ENCODE measurements at regions not wholly inside any gene's neighbourhood (a gene's known extent, or its start where the extent isn't known, plus 50 kb on each side); places are given as distances from the start of the nearest gene placed in this dataset.

DNA sequence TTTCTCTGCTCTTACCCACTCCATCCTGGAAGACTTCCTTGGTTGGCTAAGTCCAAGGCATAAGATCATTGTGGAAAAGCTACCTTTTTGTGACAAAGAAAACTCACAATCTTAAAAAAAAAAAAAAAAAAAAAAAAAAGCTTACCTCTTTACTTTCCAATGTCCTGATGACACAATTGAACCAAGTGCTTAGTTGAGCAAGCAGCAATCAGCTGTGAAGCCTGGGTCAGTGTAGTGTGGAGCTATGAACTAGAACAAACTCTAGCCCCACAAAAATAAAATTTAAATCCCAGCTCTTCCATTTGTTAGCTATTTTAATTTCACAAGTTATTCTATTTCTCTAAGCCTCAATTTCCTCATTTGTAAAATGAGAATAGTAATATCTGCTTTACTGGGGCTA lies 647.6 kb downstream of the LMO4 start:
- DNase-seq (ENCODE audit: extremely low spot score): no peak
- ChIA-PET POLR2A (no interaction called here), CTCF (interaction anchor here (1.0 to 1.9 kb wide), 3 partner anchors 23 to 683 kb away, joined by 3 to 7 read pairs (median 5); no protein-coding TSS in a partner anchor)
- TF ChIP-seq, protein P1, sequence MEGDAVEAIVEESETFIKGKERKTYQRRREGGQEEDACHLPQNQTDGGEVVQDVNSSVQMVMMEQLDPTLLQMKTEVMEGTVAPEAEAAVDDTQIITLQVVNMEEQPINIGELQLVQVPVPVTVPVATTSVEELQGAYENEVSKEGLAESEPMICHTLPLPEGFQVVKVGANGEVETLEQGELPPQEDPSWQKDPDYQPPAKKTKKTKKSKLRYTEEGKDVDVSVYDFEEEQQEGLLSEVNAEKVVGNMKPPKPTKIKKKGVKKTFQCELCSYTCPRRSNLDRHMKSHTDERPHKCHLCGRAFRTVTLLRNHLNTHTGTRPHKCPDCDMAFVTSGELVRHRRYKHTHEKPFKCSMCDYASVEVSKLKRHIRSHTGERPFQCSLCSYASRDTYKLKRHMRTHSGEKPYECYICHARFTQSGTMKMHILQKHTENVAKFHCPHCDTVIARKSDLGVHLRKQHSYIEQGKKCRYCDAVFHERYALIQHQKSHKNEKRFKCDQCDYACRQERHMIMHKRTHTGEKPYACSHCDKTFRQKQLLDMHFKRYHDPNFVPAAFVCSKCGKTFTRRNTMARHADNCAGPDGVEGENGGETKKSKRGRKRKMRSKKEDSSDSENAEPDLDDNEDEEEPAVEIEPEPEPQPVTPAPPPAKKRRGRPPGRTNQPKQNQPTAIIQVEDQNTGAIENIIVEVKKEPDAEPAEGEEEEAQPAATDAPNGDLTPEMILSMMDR (IDR thresholded peaks at IDR 0.05; ENCODE audit: control extremely low read depth, extremely low read depth, low read depth, missing control alignments): no peak

DNA sequence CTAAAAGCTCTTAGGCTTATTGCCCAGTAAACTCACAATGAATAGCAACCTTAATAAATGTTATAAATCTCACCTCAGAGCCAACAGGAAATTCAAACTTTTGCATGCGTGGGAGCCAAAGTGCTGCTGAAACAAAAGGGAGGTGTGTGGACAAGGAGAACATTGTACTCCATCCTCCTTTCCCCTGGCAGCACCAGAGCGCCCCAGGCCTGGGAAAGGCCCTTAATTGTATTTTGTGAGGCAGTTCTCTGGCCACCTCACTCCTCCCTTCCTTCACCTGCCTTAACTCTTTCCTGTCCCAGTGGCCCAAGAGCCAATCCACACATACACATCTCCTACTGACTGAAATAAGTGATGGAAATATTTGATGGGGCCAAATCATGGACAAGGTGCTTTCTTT lies 648.5 kb downstream of the LMO4 start:
- ChIA-PET POLR2A (no interaction called here), CTCF (interaction anchor here (1.3 to 1.9 kb wide), 2 partner anchors 23 to 24 kb away, joined by 3 to 7 read pairs; no protein-coding TSS in a partner anchor)
- TF ChIP-seq, protein P1 (IDR thresholded peaks at IDR 0.05; ENCODE audit: control extremely low read depth, extremely low read depth, low read depth, missing control alignments): no peak
- DNase-seq (ENCODE audit: extremely low spot score): no peak

DNA sequence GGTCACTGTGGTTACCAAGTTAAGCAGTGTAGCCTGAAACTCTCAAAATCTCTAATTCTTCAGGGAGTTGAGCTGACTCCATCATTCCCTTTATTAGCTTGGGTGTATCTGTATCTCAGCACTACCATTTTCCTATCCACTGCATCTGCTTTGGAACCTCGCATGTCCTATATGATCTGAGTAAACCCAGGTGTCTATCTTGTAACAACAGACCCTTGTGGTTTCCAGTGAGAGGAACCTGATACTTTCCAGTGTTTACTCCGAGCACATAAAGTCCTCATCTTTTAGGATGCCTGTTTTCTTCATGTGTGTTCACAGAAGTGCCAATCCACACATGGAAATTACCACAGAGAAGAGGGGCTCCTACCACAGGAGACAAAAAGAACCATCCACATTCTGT lies 650.4 kb downstream of the LMO4 start:
- TF ChIP-seq, protein P1 (IDR thresholded peaks at IDR 0.05; ENCODE audit: control extremely low read depth, extremely low read depth, low read depth, missing control alignments): no peak
- POLR2A ChIA-PET: no interaction called here
- CTCF ChIA-PET: no interaction called here
- no peak for DNase-seq (ENCODE audit: extremely low spot score)

DNA sequence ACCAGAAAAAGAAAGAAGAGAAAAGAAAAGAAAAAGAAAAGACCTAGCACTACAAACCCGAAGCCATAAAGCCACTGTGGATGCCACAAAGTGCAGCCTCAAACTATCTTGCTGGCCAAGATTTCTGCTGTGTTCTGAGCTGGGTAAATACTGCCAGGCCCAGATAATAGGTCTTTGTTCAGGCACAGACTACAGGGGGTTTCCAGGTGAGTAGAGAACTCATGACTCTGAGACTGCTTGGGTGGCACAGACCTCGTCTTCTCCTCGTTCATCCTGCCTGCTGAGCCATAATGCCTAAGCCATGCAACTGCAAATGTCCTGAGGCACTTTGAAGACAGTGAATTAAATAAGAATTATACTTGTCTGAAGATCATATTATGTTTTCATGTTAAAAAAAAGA lies 651.8 kb downstream of the LMO4 start:
- no peak for DNase-seq (ENCODE audit: extremely low spot score)
- TF ChIP-seq, protein P1 (IDR thresholded peaks at IDR 0.05; ENCODE audit: control extremely low read depth, extremely low read depth, low read depth, missing control alignments): no peak
- ChIA-PET POLR2A (no interaction called here), CTCF (no interaction called here)

DNA sequence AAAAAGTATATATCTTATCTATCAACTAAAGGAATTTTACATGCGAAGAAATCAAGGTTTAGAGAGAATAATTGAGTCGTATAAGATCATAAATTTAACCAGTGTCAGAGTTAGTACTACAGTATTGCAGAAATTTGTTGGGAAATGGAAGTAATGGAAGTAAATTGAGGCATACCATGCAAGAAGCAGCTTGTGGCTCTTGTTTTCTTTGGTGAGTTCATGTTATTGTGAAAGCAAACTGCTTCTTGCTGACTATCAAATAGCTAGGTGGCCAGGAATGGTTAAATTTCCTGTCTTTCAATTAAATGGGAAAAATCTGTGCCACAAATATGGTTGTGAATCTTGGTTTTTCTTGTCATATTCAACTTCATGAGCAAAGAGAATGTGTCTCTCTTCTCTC lies 652.7 kb downstream of the LMO4 start:
- DNase-seq (ENCODE audit: extremely low spot score): no peak
- ChIA-PET POLR2A (no interaction called here), CTCF (interaction anchor here (1.7 to 2.2 kb wide), 2 partner anchors 8 to 27 kb away, joined by 7 to 9 read pairs; no protein-coding TSS in a partner anchor)
- TF ChIP-seq, protein P1 (IDR thresholded peaks at IDR 0.05; ENCODE audit: control extremely low read depth, extremely low read depth, low read depth, missing control alignments): no peak

DNA sequence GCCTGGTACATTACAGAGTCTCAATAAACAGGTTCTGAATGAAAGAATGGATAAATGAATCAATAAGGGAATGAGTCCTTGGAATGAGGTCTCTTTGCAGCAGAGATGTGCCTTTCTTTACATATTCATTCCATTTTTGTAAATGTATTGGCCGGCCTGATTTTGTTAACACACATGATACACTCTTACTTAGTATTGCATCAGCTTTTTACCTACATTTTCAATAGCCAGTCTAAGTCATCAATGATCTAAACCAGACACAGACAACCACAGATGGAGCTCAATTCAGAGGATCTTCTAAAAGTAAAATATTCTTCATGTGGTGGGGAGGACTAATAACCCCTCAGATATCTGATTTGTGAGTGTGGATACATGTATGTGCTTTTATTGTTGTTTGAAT lies 653.1 kb downstream of the LMO4 start:
- CTCF ChIA-PET: interaction anchor here (1.7 to 2.2 kb wide), 2 partner anchors 9 to 28 kb away, joined by 7 to 9 read pairs; no protein-coding TSS in a partner anchor
- no peak for DNase-seq (ENCODE audit: extremely low spot score)
- POLR2A ChIA-PET: no interaction called here
- TF ChIP-seq, protein P1 (IDR thresholded peaks at IDR 0.05; ENCODE audit: control extremely low read depth, extremely low read depth, low read depth, missing control alignments): no peak

DNA sequence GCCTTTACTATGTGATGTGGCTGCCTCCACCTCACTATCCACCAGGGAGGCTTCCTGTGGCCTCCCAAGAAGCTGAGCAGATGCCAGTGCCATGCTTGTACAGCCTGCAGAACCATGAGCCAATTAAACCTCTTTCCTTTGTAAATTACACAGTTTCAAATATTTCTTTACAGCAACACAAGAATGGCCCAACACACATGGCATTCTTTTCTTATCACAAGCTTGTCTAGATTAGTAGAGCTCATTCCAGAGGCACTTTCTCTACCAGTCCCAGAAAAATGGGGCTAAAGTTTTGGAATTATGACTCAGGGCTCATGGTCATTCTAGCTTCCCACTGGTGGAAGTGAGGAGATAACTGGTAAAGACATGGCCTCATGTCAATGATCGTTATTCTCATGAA lies 655.2 kb downstream of the LMO4 start:
- DNase-seq (ENCODE audit: extremely low spot score): no peak
- ChIA-PET POLR2A (no interaction called here), CTCF (interaction anchor here (1.9 kb wide), 1 partner anchor 9 kb away, joined by 4 read pairs; no protein-coding TSS in a partner anchor)
- TF ChIP-seq, protein P1 (IDR thresholded peaks at IDR 0.05; ENCODE audit: control extremely low read depth, extremely low read depth, low read depth, missing control alignments): no peak

Measured in GM10248 (cell line).